ENCODE measurements at regions not wholly inside any gene's neighbourhood (a gene's known extent, or its start where the extent isn't known, plus 50 kb on each side); places are given as distances from the start of the nearest gene placed in this dataset.

GRCh38 chr2:60341151-60341550 is 212.3 kb downstream of the BCL11A start:
- TF ChIP-seq, protein P1, sequence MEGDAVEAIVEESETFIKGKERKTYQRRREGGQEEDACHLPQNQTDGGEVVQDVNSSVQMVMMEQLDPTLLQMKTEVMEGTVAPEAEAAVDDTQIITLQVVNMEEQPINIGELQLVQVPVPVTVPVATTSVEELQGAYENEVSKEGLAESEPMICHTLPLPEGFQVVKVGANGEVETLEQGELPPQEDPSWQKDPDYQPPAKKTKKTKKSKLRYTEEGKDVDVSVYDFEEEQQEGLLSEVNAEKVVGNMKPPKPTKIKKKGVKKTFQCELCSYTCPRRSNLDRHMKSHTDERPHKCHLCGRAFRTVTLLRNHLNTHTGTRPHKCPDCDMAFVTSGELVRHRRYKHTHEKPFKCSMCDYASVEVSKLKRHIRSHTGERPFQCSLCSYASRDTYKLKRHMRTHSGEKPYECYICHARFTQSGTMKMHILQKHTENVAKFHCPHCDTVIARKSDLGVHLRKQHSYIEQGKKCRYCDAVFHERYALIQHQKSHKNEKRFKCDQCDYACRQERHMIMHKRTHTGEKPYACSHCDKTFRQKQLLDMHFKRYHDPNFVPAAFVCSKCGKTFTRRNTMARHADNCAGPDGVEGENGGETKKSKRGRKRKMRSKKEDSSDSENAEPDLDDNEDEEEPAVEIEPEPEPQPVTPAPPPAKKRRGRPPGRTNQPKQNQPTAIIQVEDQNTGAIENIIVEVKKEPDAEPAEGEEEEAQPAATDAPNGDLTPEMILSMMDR (IDR thresholded peaks at IDR 0.05), result no peak
- no peak for TF ChIP-seq POLR2A (IDR thresholded peaks at IDR 0.05)

Measured in Peyer's patch (tissue), 4 donors.